ENCODE measurements at regions not wholly inside any gene's neighbourhood (a gene's known extent, or its start where the extent isn't known, plus 50 kb on each side); places are given as distances from the start of the nearest gene placed in this dataset.

DNA sequence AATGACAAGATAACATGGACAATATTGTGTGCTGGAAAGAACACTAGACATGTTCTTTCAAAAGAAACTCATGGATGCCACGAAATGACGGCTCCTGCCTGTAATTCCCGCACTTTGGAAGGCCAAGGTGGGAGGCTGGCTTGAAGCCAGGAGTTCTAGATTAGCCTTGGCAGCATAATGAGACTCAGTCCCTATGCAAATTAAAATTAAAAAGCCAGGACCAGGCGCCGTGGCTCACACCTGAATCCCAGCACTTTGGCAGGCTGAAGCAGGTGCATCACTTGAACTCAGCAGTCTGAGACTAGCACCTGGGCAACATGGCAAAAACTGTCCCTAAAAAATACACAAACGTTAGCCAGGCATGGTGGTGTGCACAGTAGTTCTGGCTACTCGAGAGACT, 814.2 kb downstream of the BRINP1 start:
- TF ChIP-seq, protein P1, sequence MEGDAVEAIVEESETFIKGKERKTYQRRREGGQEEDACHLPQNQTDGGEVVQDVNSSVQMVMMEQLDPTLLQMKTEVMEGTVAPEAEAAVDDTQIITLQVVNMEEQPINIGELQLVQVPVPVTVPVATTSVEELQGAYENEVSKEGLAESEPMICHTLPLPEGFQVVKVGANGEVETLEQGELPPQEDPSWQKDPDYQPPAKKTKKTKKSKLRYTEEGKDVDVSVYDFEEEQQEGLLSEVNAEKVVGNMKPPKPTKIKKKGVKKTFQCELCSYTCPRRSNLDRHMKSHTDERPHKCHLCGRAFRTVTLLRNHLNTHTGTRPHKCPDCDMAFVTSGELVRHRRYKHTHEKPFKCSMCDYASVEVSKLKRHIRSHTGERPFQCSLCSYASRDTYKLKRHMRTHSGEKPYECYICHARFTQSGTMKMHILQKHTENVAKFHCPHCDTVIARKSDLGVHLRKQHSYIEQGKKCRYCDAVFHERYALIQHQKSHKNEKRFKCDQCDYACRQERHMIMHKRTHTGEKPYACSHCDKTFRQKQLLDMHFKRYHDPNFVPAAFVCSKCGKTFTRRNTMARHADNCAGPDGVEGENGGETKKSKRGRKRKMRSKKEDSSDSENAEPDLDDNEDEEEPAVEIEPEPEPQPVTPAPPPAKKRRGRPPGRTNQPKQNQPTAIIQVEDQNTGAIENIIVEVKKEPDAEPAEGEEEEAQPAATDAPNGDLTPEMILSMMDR (IDR thresholded peaks at IDR 0.05) = no peak
- TF ChIP-seq POLR2A (IDR thresholded peaks at IDR 0.05) = no peak
